CD4-positive, alpha-beta T cell treated with Interleukin-2 at 100 ng/mL for 4 hours (primary cell): ENCODE measurements at regions not wholly inside any gene's neighbourhood (a gene's known extent, or its start where the extent isn't known, plus 50 kb on each side); places are given as distances from the start of the nearest gene placed in this dataset.

ENCODE experiments used
- DNase-seq: peaks from one replicate; pipeline ENCODE4 v3.0.0-alpha.2; 2020; ENCODE audit warnings: low spot score

- DNase-seq = no peak
Measured at GRCh38 chr13:91174886-91175501, 172.5 kb upstream of the MIR17HG start.

- no peak for DNase-seq
Measured at GRCh38 chr13:91178099-91178498, 169.4 kb upstream of the MIR17HG start.

GRCh38 chr13:91181892-91182291, 165.6 kb upstream of the MIR17HG start:
- no peak for DNase-seq

- no peak for DNase-seq
Measured at GRCh38 chr13:91184244-91184926, 163.1 kb upstream of the MIR17HG start.

- no peak for DNase-seq
Measured at GRCh38 chr13:91185294-91185863, 162.1 kb upstream of the MIR17HG start.

GRCh38 chr13:91187522-91187921, 160.0 kb upstream of the MIR17HG start:
- DNase-seq = no peak

- DNase-seq = no peak
Measured at GRCh38 chr13:91189506-91189905, 158.0 kb upstream of the MIR17HG start.

- DNase-seq = no peak
Measured at GRCh38 chr13:91193358-91193757, 154.1 kb upstream of the MIR17HG start.

- DNase-seq = no peak
Measured at GRCh38 chr13:91195789-91196188, 151.7 kb upstream of the MIR17HG start.

- DNase-seq = no peak
Measured at GRCh38 chr13:91196958-91197357, 150.5 kb upstream of the MIR17HG start.

GRCh38 chr13:91199866-91200265, 147.6 kb upstream of the MIR17HG start:
- DNase-seq = no peak

GRCh38 chr13:91200486-91200885, 147.0 kb upstream of the MIR17HG start:
- DNase-seq = no peak

- DNase-seq = no peak
Measured at GRCh38 chr13:91203430-91203829, 144.1 kb upstream of the MIR17HG start.

GRCh38 chr13:91207261-91207660, 140.2 kb upstream of the MIR17HG start:
- DNase-seq = no peak

GRCh38 chr13:91211510-91211909, 136.0 kb upstream of the MIR17HG start:
- DNase-seq = no peak

GRCh38 chr13:91212231-91212630, 135.3 kb upstream of the MIR17HG start:
- no peak for DNase-seq

GRCh38 chr13:91214031-91214430, 133.5 kb upstream of the MIR17HG start:
- DNase-seq = no peak

- no peak for DNase-seq
Measured at GRCh38 chr13:91216928-91217700, 130.4 kb upstream of the MIR17HG start.

GRCh38 chr13:91219201-91219600, 128.3 kb upstream of the MIR17HG start:
- no peak for DNase-seq

GRCh38 chr13:91220872-91221271, 126.6 kb upstream of the MIR17HG start:
- no peak for DNase-seq

- no peak for DNase-seq
Measured at GRCh38 chr13:91228108-91228507, 119.4 kb upstream of the MIR17HG start.

- no peak for DNase-seq
Measured at GRCh38 chr13:91228940-91229339, 118.5 kb upstream of the MIR17HG start.

- DNase-seq = no peak
Measured at GRCh38 chr13:91232716-91233115, 114.8 kb upstream of the MIR17HG start.
